ENCODE measurements at regions not wholly inside any gene's neighbourhood (a gene's known extent, or its start where the extent isn't known, plus 50 kb on each side); places are given as distances from the start of the nearest gene placed in this dataset.

- Histone ChIP-seq H3K4me3 (ENCODE audit: insufficient read length, low read depth) (no peak overlapping the region), H3K9ac (ENCODE audit: insufficient read length, low read depth) (no peak overlapping the region), H3K9me3 (ENCODE audit: insufficient read depth, low read length) (no peaks in the 10 kb centered on the region), H3K36me3 (ENCODE audit: insufficient read depth, insufficient read length, low read length) (no peaks in the 10 kb centered on the region), H3K27me3 (ENCODE audit: insufficient read depth, insufficient read length) (no peaks in the 10 kb centered on the region), H3K4me1 (ENCODE audit: insufficient read depth, insufficient read length) (no peaks in the 10 kb centered on the region)
- no peak for TF ChIP-seq YY1 (IDR thresholded peaks at IDR 0.05; ENCODE audit: insufficient read depth, insufficient read length)
- no peak for TF ChIP-seq ZNF274 (IDR thresholded peaks at IDR 0.05; ENCODE audit: low read depth, low read length)
- no peak for TF ChIP-seq SUZ12 (IDR thresholded peaks at IDR 0.05; ENCODE audit: extremely low read depth, insufficient read depth, insufficient read length)
- no peak for DNase-seq (ENCODE audit: low read depth, low spot score)
These were observed 424.8 kb downstream of the TMEM38B start for GRCh38 chr9:106119176-106119575.

GRCh38 chr9:106120071-106120470 lies 425.7 kb downstream of the TMEM38B start:
- no peaks in the 10 kb centered on the region for H3K36me3 ChIP-seq (ENCODE audit: insufficient read depth, insufficient read length, low read length)
- no peaks in the 10 kb centered on the region for H3K4me1 ChIP-seq (ENCODE audit: insufficient read depth, insufficient read length)
- TF ChIP-seq SUZ12 (IDR thresholded peaks at IDR 0.05; ENCODE audit: extremely low read depth, insufficient read depth, insufficient read length): no peak
- no peak for TF ChIP-seq YY1 (IDR thresholded peaks at IDR 0.05; ENCODE audit: insufficient read depth, insufficient read length)
- TF ChIP-seq ZNF274 (IDR thresholded peaks at IDR 0.05; ENCODE audit: low read depth, low read length): no peak
- H3K4me3 ChIP-seq (ENCODE audit: insufficient read length, low read depth): no peak overlapping the region
- H3K27me3 ChIP-seq (ENCODE audit: insufficient read depth, insufficient read length): no peaks in the 10 kb centered on the region
- no peaks in the 10 kb centered on the region for H3K9me3 ChIP-seq (ENCODE audit: insufficient read depth, low read length)
- no peak overlapping the region for H3K9ac ChIP-seq (ENCODE audit: insufficient read length, low read depth)
- DNase-seq (ENCODE audit: low read depth, low spot score): no peak

GRCh38 chr9:106127776-106128175 lies 433.4 kb downstream of the TMEM38B start:
- TF ChIP-seq YY1 (IDR thresholded peaks at IDR 0.05; ENCODE audit: insufficient read depth, insufficient read length) (no peak), ZNF274 (IDR thresholded peaks at IDR 0.05; ENCODE audit: low read depth, low read length) (no peak), SUZ12 (IDR thresholded peaks at IDR 0.05; ENCODE audit: extremely low read depth, insufficient read depth, insufficient read length) (no peak)
- H3K9ac ChIP-seq (ENCODE audit: insufficient read length, low read depth): no peak overlapping the region
- no peak for DNase-seq (ENCODE audit: low read depth, low spot score)

GRCh38 chr9:106130374-106130773 lies 436.0 kb downstream of the TMEM38B start:
- no peaks in the 10 kb centered on the region for H3K27me3 ChIP-seq (ENCODE audit: insufficient read depth, insufficient read length)
- DNase-seq (ENCODE audit: low read depth, low spot score): no peak
- TF ChIP-seq YY1 (IDR thresholded peaks at IDR 0.05; ENCODE audit: insufficient read depth, insufficient read length): no peak
- no peak for TF ChIP-seq SUZ12 (IDR thresholded peaks at IDR 0.05; ENCODE audit: extremely low read depth, insufficient read depth, insufficient read length)
- TF ChIP-seq ZNF274 (IDR thresholded peaks at IDR 0.05; ENCODE audit: low read depth, low read length): no peak
- H3K9ac ChIP-seq (ENCODE audit: insufficient read length, low read depth): no peak overlapping the region
- H3K4me1 ChIP-seq (ENCODE audit: insufficient read depth, insufficient read length): no peaks in the 10 kb centered on the region
- H3K36me3 ChIP-seq (ENCODE audit: insufficient read depth, insufficient read length, low read length): no peaks in the 10 kb centered on the region
- H3K4me3 ChIP-seq (ENCODE audit: insufficient read length, low read depth): no peak overlapping the region
- H3K9me3 ChIP-seq (ENCODE audit: insufficient read depth, low read length): no peaks in the 10 kb centered on the region

More at GRCh38 chr9:106127776-106128175, 433.4 kb downstream of the TMEM38B start:
- Histone ChIP-seq H3K36me3 (ENCODE audit: insufficient read depth, insufficient read length, low read length) (no peaks in the 10 kb centered on the region), H3K9me3 (ENCODE audit: insufficient read depth, low read length) (no peaks in the 10 kb centered on the region), H3K27me3 (ENCODE audit: insufficient read depth, insufficient read length) (no peaks in the 10 kb centered on the region), H3K4me1 (ENCODE audit: insufficient read depth, insufficient read length) (no peaks in the 10 kb centered on the region), H3K4me3 (ENCODE audit: insufficient read length, low read depth) (no peak overlapping the region)

GRCh38 chr9:106143781-106144180 lies 449.4 kb downstream of the TMEM38B start:
- no peaks in the 10 kb centered on the region for H3K27me3 ChIP-seq (ENCODE audit: insufficient read depth, insufficient read length)
- no peak overlapping the region for H3K9ac ChIP-seq (ENCODE audit: insufficient read length, low read depth)
- no peaks in the 10 kb centered on the region for H3K4me1 ChIP-seq (ENCODE audit: insufficient read depth, insufficient read length)
- H3K4me3 ChIP-seq (ENCODE audit: insufficient read length, low read depth): no peak overlapping the region
- no peak for DNase-seq (ENCODE audit: low read depth, low spot score)
- TF ChIP-seq YY1 (IDR thresholded peaks at IDR 0.05; ENCODE audit: insufficient read depth, insufficient read length): no peak
- no peak for TF ChIP-seq SUZ12 (IDR thresholded peaks at IDR 0.05; ENCODE audit: extremely low read depth, insufficient read depth, insufficient read length)
- no peak for TF ChIP-seq ZNF274 (IDR thresholded peaks at IDR 0.05; ENCODE audit: low read depth, low read length)
- H3K9me3 ChIP-seq (ENCODE audit: insufficient read depth, low read length): no peaks in the 10 kb centered on the region
- H3K36me3 ChIP-seq (ENCODE audit: insufficient read depth, insufficient read length, low read length): no peaks in the 10 kb centered on the region

GRCh38 chr9:106146066-106146840 lies 451.9 kb downstream of the TMEM38B start:
- no peak for TF ChIP-seq YY1 (IDR thresholded peaks at IDR 0.05; ENCODE audit: insufficient read depth, insufficient read length)
- no peak for TF ChIP-seq ZNF274 (IDR thresholded peaks at IDR 0.05; ENCODE audit: low read depth, low read length)
- TF ChIP-seq SUZ12 (IDR thresholded peaks at IDR 0.05; ENCODE audit: extremely low read depth, insufficient read depth, insufficient read length): no peak
- no peak for DNase-seq (ENCODE audit: low read depth, low spot score)
- H3K36me3 ChIP-seq (ENCODE audit: insufficient read depth, insufficient read length, low read length): no peaks in the 10 kb centered on the region
- H3K4me1 ChIP-seq (ENCODE audit: insufficient read depth, insufficient read length): no peaks in the 10 kb centered on the region
- H3K9me3 ChIP-seq (ENCODE audit: insufficient read depth, low read length): no peaks in the 10 kb centered on the region
- H3K4me3 ChIP-seq (ENCODE audit: insufficient read length, low read depth): no peak overlapping the region
- no peaks in the 10 kb centered on the region for H3K27me3 ChIP-seq (ENCODE audit: insufficient read depth, insufficient read length)
- no peak overlapping the region for H3K9ac ChIP-seq (ENCODE audit: insufficient read length, low read depth)

- no peak for DNase-seq (ENCODE audit: low read depth, low spot score)
- no peaks in the 10 kb centered on the region for H3K9me3 ChIP-seq (ENCODE audit: insufficient read depth, low read length)
- H3K4me3 ChIP-seq (ENCODE audit: insufficient read length, low read depth): no peak overlapping the region
- no peaks in the 10 kb centered on the region for H3K27me3 ChIP-seq (ENCODE audit: insufficient read depth, insufficient read length)
- H3K9ac ChIP-seq (ENCODE audit: insufficient read length, low read depth): no peak overlapping the region
- no peaks in the 10 kb centered on the region for H3K4me1 ChIP-seq (ENCODE audit: insufficient read depth, insufficient read length)
- no peaks in the 10 kb centered on the region for H3K36me3 ChIP-seq (ENCODE audit: insufficient read depth, insufficient read length, low read length)
- TF ChIP-seq YY1 (IDR thresholded peaks at IDR 0.05; ENCODE audit: insufficient read depth, insufficient read length) (no peak), ZNF274 (IDR thresholded peaks at IDR 0.05; ENCODE audit: low read depth, low read length) (no peak), SUZ12 (IDR thresholded peaks at IDR 0.05; ENCODE audit: extremely low read depth, insufficient read depth, insufficient read length) (no peak)
These were observed 452.5 kb downstream of the TMEM38B start for GRCh38 chr9:106146886-106147285.
